Activated CD4-positive, alpha-beta T cell treated with anti-CD3 and anti-CD28 coated beads, Interleukin-2, amount 10 ng/mL, durations not matched to agents 7 days and 5 days (primary cell): ENCODE measurements at regions not wholly inside any gene's neighbourhood (a gene's known extent, or its start where the extent isn't known, plus 50 kb on each side); places are given as distances from the start of the nearest gene placed in this dataset.
"Not testable (repeated sequence)": the region's sequence is repeated elsewhere in the genome, so short reads cannot be mapped to it uniquely, and the experiment has no call there.

Experiments
- CTCF ChIA-PET: fragments of 350-600 bp; sonication (Branson Sonifier 250); formaldehyde crosslinking; loops from one replicate; lab custom pipeline; 2021; ENCODE audit warnings: antibody characterized with exemption; lab: Charles Lee
- POLR2A ChIA-PET: fragments of 350-600 bp; sonication (Branson Sonifier 250); formaldehyde crosslinking; loops from one replicate; lab custom pipeline; 2021; ENCODE audit warnings: antibody characterized with exemption; lab: Charles Lee
- DNase-seq: peaks from one replicate; pipeline ENCODE4 v3.0.0-alpha.2; 2020
- H3K27ac Mint-ChIP-seq: one replicate; pipeline ENCODE4 v1.8.0; 2021; ENCODE audit warnings: mild to moderate bottlenecking, moderate library complexity, mixed read lengths
- H3K27me3 Mint-ChIP-seq: one replicate; pipeline ENCODE4 v1.8.0; 2021; ENCODE audit warnings: mixed read lengths
- H3K36me3 Mint-ChIP-seq: one replicate; pipeline ENCODE4 v1.8.0; 2021; ENCODE audit warnings: low read depth, mixed read lengths
- H3K4me1 Mint-ChIP-seq: one replicate; pipeline ENCODE4 v1.8.0; 2021; ENCODE audit warnings: mixed read lengths
- H3K4me3 Mint-ChIP-seq: one replicate; pipeline ENCODE4 v1.8.0; 2021; ENCODE audit warnings: mild to moderate bottlenecking, moderate library complexity, mixed read lengths
- H3K9me3 Mint-ChIP-seq: one replicate; pipeline ENCODE4 v1.8.0; 2021; ENCODE audit warnings: mixed read lengths

DNA sequence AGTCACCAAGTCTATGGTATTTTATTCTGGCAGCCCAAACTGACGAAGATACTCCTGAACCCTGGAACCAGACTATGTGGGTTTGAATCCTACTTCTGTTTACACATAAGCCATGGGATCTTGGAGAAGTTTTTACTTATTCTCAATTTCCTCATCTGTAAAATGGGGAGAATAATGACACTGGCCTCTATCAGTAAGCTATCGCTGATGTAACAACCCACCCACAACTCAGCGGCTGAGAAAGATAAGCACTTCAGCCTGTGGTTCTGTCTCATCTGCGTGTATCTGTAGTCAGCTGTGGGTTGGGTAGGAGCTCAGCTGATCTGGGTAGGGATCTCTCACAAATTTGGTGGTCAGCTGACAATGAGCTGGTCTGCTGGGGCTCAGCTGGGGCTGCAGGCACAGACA is 68.0 kb upstream of the ALX4 start:
- no peaks in the 10 kb centered on the region for H3K27me3 Mint-ChIP-seq
- POLR2A ChIA-PET, result no interaction called here
- no peaks in the 10 kb centered on the region for H3K36me3 Mint-ChIP-seq
- H3K9me3 Mint-ChIP-seq, result no peaks in the 10 kb centered on the region
- no peak overlapping the region for H3K27ac Mint-ChIP-seq
- no peak overlapping the region for H3K4me3 Mint-ChIP-seq
- CTCF ChIA-PET, result no interaction called here
- no peak for DNase-seq
- no peaks in the 10 kb centered on the region for H3K4me1 Mint-ChIP-seq

- DNase-seq, result no peak
- no peak overlapping the region for H3K27ac Mint-ChIP-seq
- POLR2A ChIA-PET, result no interaction called here
- H3K9me3 Mint-ChIP-seq, result no peaks in the 10 kb centered on the region
- CTCF ChIA-PET, result no interaction called here
- H3K27me3 Mint-ChIP-seq, result no peaks in the 10 kb centered on the region
- no peaks in the 10 kb centered on the region for H3K36me3 Mint-ChIP-seq
- no peak overlapping the region for H3K4me3 Mint-ChIP-seq
- H3K4me1 Mint-ChIP-seq, result no peaks in the 10 kb centered on the region
These were observed 69.4 kb upstream of the ALX4 start for GRCh38 chr11:44379141-44380008.

- no peak for DNase-seq
- H3K9me3 Mint-ChIP-seq, result no peaks in the 10 kb centered on the region
- H3K27me3 Mint-ChIP-seq, result no peaks in the 10 kb centered on the region
- ChIA-PET CTCF (no interaction called here), POLR2A (no interaction called here)
- H3K4me1 Mint-ChIP-seq, result no peaks in the 10 kb centered on the region
- no peaks in the 10 kb centered on the region for H3K36me3 Mint-ChIP-seq
- no peak overlapping the region for H3K27ac Mint-ChIP-seq
- no peak overlapping the region for H3K4me3 Mint-ChIP-seq
These were observed 70.0 kb upstream of the ALX4 start for GRCh38 chr11:44380009-44380313.

DNA sequence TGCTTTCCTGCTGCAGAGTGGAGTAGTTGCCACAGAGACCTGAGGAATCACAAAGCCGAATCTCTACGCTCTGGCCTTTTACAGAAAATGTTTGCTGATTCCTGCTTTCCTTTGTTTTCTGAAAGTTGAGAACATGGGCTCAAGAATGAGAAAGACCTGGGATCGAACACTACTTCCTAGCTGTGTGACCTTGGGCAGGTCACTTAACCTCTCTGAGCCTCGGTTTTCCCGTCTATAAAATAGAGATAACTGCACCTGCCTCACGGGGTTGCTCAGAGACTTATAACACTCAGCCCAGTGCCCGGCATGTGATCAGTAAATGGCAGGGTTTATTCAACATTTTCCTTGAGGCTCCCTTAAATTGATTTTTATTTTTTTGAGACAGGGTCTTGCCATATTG is 70.9 kb upstream of the ALX4 start:
- Mint-ChIP-seq H3K27ac (no peak overlapping the region), H3K36me3 (no peaks in the 10 kb centered on the region), H3K4me1 (no peaks in the 10 kb centered on the region), H3K4me3 (no peak overlapping the region), H3K27me3 (peaks cover 3% of the 10 kb centered on the region), H3K9me3 (no peaks in the 10 kb centered on the region)
- POLR2A ChIA-PET, result no interaction called here
- no peak for DNase-seq
- CTCF ChIA-PET, result no interaction called here

GRCh38 chr11:44381261-44381660 is 71.3 kb upstream of the ALX4 start:
- CTCF ChIA-PET, result no interaction called here
- H3K27me3 Mint-ChIP-seq, result peaks cover 8% of the 10 kb centered on the region
- H3K4me1 Mint-ChIP-seq, result no peaks in the 10 kb centered on the region
- H3K9me3 Mint-ChIP-seq, result no peaks in the 10 kb centered on the region
- H3K4me3 Mint-ChIP-seq, result no peak overlapping the region
- no peaks in the 10 kb centered on the region for H3K36me3 Mint-ChIP-seq
- H3K27ac Mint-ChIP-seq, result no peak overlapping the region
- POLR2A ChIA-PET, result no interaction called here
- no peak for DNase-seq

- DNase-seq, result no peak
- Mint-ChIP-seq H3K4me3 (no peak overlapping the region), H3K27ac (no peak overlapping the region), H3K27me3 (peaks cover 10% of the 10 kb centered on the region), H3K9me3 (no peaks in the 10 kb centered on the region), H3K4me1 (no peaks in the 10 kb centered on the region), H3K36me3 (no peaks in the 10 kb centered on the region)
- CTCF ChIA-PET, result no interaction called here
- POLR2A ChIA-PET, result no interaction called here
These were observed 72.2 kb upstream of the ALX4 start for GRCh38 chr11:44382118-44382517.

DNA sequence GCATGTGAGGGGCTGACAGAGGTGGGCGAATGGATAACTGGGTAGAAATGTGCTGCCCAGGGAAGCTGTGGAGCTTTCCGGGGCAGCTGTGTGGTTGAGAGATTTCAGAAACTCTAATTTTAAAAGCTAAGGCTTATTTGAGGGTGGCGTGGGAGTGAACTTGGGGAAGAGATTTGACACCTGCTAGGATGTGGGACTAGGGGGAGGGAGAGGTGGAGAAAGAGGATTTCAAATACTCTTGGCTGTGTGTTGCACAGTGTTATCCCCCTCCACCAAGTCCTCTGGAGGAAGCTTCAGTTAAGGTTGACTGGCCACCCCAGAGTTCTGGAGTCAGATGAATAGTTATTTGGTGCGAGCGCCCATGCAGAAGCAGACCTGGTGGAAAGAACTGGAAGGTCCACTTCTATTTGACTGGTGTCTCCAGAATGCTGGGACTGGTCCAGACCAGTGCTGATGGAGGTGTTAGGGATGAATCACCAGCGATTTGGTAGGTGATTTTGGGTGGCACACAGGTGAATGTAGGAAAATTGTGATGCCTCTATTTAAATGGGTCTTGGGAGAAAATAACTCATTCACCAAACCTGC is 72.8 kb upstream of the ALX4 start:
- CTCF ChIA-PET, result no interaction called here
- peaks cover 14% of the 10 kb centered on the region for H3K27me3 Mint-ChIP-seq

DNA sequence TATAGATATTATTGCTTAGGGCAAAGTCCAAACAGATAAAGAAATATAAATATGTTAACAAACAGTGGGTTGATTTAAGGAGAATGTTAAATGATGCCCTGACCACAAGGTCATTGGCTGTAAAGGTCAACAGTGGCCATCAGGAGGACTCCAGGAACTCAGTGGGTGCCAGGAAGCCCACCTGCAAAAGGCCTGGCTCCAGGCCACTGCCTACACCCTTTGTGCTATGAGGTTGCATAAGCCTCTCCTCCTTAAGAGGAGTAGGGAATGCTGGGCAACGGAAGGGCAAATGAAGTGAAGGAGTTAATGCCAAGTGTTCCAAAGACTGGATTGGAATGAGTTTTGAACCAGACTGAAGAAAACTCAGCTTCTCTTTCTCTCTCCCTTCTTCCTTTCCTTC is 73.3 kb upstream of the ALX4 start:
- Mint-ChIP-seq H3K36me3 (no peaks in the 10 kb centered on the region), H3K4me1 (no peaks in the 10 kb centered on the region)
- CTCF ChIA-PET, result no interaction called here

More for the DNA sequence above, 72.8 kb upstream of the ALX4 start:
- POLR2A ChIA-PET, result no interaction called here
- Mint-ChIP-seq H3K4me3 (no peak overlapping the region), H3K9me3 (no peaks in the 10 kb centered on the region), H3K27ac (no peak overlapping the region), H3K4me1 (no peaks in the 10 kb centered on the region), H3K36me3 (no peaks in the 10 kb centered on the region)
- no peak for DNase-seq

DNA sequence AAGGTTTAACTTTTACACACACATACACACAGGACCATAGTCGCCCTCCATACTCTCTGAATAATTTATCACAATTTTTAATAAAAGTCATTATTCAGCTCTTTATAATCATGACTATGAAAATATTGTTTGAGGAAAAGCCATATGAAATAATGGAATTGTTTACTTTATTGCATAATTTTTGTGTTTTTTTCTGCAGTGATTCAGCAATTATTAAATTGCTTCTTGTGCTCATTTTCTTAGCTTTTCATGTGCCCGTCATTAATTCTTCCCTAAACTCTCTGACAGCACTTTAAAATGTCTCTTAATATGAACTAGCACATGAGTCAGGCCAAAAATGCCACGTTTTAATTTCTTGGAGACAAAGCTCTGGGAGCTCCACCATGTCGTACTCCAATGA is 77.5 kb upstream of the ALX4 start:
- ChIA-PET POLR2A (no interaction called here), CTCF (no interaction called here)
- Mint-ChIP-seq H3K4me3 (no peak overlapping the region), H3K36me3 (no peaks in the 10 kb centered on the region), H3K4me1 (no peaks in the 10 kb centered on the region), H3K9me3 (peaks cover 9% of the 10 kb centered on the region), H3K27ac (no peak overlapping the region), H3K27me3 (peaks cover 19% of the 10 kb centered on the region)
- DNase-seq, result no peak

More for the DNA sequence above, 73.3 kb upstream of the ALX4 start:
- POLR2A ChIA-PET, result no interaction called here
- Mint-ChIP-seq H3K9me3 (no peaks in the 10 kb centered on the region), H3K27me3 (peaks cover 15% of the 10 kb centered on the region), H3K4me3 (no peak overlapping the region), H3K27ac (no peak overlapping the region)
- DNase-seq, result no peak

GRCh38 chr11:44387825-44388224 is 77.9 kb upstream of the ALX4 start:
- DNase-seq, result no peak
- ChIA-PET CTCF (no interaction called here), POLR2A (no interaction called here)
- Mint-ChIP-seq H3K27ac (no peak overlapping the region), H3K9me3 (peaks cover 9% of the 10 kb centered on the region), H3K36me3 (no peaks in the 10 kb centered on the region), H3K4me3 (no peak overlapping the region), H3K27me3 (peaks cover 23% of the 10 kb centered on the region), H3K4me1 (no peaks in the 10 kb centered on the region)

DNA sequence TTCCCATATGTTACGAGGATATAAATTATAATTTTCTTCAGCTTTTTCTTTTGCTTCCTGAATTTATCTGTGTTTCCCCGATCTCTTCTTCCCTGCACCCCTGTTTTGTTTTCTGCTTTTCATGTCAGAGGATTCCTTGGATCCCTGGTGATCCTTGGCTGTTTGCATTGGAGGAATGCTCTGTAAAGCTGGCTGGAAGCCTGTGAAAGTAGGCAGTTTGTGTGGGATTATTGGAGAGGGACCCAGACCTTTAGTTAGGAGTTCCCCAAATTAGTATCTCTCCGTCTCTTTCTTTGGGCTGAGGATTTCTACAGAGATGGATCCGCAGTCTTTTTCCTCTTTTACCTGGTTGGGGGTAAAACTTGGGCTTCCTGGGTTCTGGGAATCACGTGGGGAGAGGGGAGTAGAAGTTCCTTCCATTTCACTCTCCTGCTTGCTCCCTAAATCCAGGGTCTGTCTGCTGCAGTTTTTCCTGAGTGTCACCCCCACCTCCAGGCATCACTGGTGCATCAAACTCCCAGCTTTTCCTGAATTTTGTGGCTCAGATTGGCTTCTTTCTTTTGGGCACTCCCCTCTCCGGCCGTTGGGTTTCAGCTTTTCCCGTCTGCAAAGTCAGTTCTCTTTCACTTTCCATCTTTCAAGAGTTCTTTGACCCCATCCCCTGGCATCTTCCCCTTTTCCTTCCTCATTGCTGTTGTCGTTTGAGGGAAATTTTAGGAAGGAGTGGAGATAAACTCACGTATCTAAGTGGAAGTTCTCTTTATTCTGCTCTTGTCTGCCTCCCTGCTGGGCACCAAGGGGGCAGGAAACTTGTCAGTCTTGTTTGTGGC is 79.1 kb upstream of the ALX4 start:
- Mint-ChIP-seq H3K36me3 (no peaks in the 10 kb centered on the region), H3K4me3 (no peak overlapping the region), H3K4me1 (no peaks in the 10 kb centered on the region), H3K27ac (no peak overlapping the region), H3K9me3 (peaks cover 9% of the 10 kb centered on the region), H3K27me3 (peaks cover 28% of the 10 kb centered on the region)
- no peak for DNase-seq
- ChIA-PET POLR2A (no interaction called here), CTCF (no interaction called here)

- ChIA-PET CTCF (no interaction called here), POLR2A (no interaction called here)
- Mint-ChIP-seq H3K9me3 (peaks cover 9% of the 10 kb centered on the region), H3K4me1 (no peaks in the 10 kb centered on the region), H3K27me3 (peaks cover 37% of the 10 kb centered on the region), H3K36me3 (no peaks in the 10 kb centered on the region), H3K4me3 (no peak overlapping the region), H3K27ac (no peak overlapping the region)
- no peak for DNase-seq
These were observed 80.1 kb upstream of the ALX4 start for GRCh38 chr11:44389963-44390605.

GRCh38 chr11:44391004-44391403 is 81.1 kb upstream of the ALX4 start:
- CTCF ChIA-PET, H3K4me1 Mint-ChIP-seq, DNase-seq, H3K9me3 Mint-ChIP-seq, H3K4me3 Mint-ChIP-seq, H3K27ac Mint-ChIP-seq, H3K36me3 Mint-ChIP-seq, POLR2A ChIA-PET: not testable (repeated sequence)
- peaks cover 34% of the 10 kb centered on the region for H3K27me3 Mint-ChIP-seq
